ENCODE measurements at regions not wholly inside any gene's neighbourhood (a gene's known extent, or its start where the extent isn't known, plus 50 kb on each side); places are given as distances from the start of the nearest gene placed in this dataset.
"Not testable (repeated sequence)": the region's sequence is repeated elsewhere in the genome, so short reads cannot be mapped to it uniquely, and the experiment has no call there.

DNA sequence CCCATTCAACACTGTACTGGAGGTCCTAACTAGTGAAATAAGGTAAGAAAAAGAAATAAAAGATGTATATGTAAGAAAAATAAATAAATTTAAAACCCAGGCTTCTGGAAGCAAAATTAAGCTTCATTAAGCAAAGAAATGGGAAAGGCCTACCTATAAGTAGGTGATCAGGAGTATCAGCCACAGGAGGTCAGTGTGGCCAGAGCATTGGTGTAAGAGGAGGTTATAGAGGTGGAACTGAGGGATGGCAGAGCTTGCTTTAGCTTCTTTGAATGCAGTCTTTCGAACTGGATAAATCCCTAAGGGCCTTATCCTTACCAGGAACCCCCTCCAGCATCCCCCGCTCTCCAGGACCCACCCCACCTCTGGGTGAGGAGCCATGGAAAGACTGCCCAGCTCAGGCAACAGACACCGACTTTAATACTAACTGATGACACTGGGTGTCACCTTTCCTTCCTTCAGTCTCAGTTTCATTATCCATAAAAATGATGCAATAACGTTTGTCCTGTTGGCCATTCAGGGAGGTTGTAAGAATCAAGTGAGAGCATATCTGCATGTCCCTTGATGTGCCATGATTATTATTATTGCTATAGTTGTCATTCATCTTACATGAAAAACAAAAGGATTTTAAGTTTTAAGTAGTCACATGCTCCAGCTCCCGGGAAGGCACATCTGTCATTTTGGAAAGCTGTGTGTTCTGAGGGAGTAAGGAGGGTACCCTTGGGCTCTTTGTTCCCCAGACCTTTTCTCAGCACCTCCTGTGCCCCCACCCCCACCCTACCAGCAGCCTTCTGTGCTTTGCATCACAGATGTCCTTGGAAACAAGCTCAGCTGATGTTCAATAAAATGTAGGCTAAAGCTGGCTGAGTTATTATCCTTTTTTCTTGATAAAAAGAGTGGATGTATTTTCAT, 50.8 kb upstream of the CTNNA1 start:
- DNase-seq = no peak

GRCh38 chr5:138701678-138702077, 51.5 kb upstream of the CTNNA1 start:
- DNase-seq = no peak

DNA sequence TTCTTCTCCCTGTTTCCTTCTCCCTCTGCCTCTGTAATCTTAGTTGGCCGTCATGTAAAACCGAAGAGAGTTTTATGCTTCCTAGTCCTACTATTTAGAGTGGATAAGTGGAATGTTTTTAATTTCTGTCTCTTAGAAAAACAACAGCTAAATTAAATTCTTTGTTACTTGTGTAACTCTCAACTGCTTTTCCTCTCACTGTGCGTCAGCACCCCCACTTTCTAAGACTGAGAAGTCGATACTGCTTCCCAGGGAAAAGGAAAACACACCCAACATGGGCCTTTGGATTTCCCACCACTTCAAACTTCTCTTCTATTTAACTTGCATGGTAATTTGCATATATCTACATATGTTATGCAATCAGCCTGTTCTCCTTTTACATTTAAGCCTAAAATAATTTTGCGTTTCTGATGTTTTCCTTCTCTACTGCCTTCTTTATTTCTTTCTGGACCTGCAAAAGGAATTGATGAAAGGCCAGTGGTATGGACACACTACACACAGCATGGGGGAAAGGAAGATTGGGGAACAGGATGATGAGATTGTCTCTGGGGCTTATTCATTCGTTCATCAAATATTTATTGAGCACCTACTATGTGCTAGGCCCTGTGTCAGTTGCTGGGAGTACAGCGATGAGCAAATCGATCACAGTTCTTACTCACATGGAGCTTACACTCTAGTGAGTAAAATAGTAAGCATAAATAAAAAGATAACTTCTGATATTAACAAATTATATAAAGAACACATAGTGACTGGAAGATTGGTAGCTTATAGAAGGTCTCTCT, 52.5 kb upstream of the CTNNA1 start:
- DNase-seq = no peak

GRCh38 chr5:138699482-138699881, 53.7 kb upstream of the CTNNA1 start:
- no peak for DNase-seq

DNA sequence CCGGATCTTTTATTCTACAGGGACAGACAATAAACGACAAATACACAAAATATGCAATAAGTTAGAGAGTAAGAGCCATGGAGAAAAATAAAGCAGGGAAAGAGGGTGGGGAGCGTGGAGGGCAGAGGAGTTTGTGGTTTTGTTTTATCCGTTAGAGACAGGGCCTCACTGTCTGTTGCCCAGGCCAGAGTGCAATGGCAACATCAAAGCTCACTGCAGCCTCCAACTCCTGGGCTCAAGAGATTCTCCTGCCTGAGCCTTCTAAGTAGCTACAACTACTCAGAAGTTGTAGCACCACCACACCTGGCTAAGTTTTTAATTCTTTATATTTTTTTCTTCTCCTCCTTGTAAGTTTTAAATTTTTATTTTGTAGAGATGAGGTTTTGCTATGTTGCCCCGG, 54.5 kb upstream of the CTNNA1 start:
- DNase-seq = no peak

DNA sequence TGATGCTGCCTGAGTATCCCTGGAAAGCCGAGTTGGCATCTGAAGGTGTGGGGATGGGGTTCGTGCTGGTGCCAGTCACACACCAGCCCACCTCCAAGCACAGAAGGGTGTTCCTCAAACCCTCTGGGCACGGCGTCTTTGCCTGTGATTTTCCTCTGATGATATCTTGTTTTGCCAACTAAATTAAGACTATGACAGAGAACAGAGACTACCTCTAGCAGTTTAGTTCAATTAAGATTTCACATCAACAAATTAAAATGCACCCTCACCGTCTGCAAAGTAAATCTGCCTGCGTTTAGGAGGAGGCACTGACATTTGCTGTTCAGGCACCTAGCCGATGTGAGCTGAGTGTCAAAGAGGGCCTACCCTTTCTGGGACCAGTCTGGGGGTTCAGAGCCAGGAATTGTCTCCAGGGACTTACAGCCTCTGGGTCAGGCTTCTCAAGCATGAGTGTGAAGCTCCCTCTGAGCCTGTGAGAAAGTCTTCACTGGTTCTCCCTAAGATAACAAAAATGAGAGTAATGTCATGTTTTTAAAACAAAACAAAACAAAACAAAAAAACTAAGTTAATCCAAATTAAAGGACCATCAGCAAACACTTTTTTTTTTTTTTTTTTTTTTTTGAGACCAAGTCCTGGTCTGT, 55.4 kb upstream of the CTNNA1 start:
- DNase-seq = no peak

DNA sequence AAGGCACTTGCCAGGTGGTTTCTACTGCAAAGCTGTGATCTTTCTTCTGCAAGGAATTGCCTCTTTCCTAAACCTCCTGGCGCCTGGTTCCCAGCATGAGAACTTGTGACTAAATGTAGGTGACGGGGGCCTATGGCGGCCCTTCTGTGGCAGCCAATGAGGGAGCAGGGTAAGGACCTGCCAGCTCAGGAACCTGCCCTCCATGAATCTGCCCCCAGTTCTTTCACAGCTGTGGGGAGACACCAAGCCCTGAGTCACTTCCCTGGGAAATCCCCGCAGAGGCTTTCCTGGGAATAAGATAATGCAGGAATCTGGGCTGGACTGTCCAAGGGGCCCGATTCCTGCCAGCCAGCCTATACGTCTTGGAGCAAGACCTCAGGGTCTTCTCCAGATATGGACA, 56.7 kb upstream of the CTNNA1 start:
- no peak for DNase-seq

DNA sequence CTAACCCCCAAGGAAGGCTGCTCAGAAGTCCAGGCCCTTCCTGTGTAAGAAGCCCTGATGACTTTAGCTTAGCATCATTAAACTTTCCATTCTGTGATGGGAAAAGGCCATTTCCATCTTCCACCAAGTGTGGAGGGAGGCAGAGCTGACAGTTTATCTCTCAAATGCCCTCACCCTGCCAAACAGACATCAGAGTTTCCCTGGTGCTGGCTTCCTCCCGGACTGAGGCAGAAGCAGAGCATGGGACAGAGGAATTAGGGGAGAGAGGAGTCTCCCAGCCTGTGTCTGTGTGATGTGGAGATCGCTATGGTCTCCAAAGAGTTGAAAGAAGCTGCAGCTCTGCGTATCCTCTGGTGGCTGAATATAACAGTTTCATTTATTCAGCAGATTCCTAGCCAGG, 57.4 kb upstream of the CTNNA1 start:
- no peak for DNase-seq

DNA sequence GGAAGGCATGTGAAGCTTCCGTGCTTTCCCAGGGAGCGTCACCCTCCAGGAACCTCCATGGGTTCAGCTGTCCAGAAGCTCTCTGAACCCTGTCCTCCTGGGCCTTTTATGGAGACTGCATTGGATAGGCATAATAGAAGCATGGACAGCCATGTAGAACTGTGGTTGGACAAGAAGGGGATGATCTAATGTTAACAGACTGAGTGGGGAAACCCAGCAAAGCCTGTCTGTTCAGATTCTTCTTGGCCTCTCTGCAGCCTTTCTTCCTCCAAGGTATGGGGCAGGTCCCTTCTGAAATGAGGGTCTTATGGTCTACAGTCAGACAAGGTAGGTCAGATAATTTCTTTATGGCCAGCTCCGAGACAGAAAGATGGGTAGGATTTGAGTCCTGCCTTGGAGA, 59.1 kb upstream of the CTNNA1 start:
- no peak for DNase-seq

DNA sequence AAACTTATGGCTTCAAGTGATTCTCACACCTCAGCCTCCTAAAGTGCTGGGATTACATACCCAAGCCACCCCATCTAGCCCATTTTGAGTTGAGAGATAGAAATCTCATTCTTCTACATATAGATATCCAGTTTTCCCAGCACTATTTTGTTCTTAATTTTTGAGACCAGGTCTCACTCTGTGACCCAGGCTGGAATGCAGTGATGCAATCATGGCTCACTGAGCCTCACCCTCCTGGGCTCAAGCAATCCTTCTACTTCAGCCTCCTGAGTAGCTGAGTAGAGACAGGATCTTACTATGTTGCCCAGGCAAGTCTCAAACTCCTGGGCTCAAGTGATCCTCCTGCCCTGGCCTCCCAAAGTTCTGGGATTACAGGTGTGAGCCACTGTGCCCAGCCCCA, 60.9 kb upstream of the CTNNA1 start:
- no peak for DNase-seq

DNA sequence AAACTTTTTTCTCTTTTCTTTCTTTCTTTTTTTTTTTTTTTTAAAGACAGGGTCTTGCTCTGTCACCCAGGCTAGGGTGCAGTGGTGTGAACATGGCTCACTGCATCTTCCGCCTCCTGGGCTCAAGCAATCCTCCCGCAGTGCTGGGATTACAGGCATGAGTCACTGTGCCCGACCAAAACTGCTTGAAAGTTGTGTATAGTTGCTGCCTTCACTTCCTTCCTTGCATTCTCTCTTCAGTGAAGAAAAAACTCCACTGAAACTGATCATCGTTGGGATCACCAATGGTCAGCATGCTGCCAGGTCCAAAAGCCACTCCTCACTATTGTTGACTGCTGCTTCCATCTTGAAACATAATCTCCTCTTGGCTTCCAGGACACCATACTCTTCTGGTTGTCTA, 66.6 kb upstream of the CTNNA1 start:
- no peak for DNase-seq

- DNase-seq = no peak
Measured at GRCh38 chr5:138685193-138685745, 68.0 kb upstream of the CTNNA1 start.

- not testable (repeated sequence) for DNase-seq
Measured at GRCh38 chr5:138682462-138682861, 70.8 kb upstream of the CTNNA1 start.

DNA sequence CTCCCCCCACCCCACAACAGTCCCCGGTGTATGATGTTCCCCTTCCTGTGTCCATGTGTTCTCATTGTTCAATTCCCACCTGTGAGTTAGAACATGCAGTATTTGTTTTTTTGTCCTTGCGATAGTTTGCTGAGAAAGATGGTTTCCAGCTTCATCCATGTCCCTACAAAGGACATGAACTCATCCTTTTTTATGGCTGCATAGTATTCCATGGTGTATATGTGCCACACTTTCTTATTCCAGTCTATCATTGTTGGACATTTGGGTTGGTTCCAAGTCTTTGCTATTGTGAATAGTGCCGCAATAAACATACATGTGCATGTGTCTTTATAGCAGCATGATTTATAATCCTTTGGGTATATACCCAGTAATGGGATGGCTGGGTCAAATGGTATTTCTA, 74.4 kb upstream of the CTNNA1 start:
- not testable (repeated sequence) for DNase-seq

- DNase-seq = no peak
Measured at GRCh38 chr5:138677782-138678181, 75.4 kb upstream of the CTNNA1 start.

DNA sequence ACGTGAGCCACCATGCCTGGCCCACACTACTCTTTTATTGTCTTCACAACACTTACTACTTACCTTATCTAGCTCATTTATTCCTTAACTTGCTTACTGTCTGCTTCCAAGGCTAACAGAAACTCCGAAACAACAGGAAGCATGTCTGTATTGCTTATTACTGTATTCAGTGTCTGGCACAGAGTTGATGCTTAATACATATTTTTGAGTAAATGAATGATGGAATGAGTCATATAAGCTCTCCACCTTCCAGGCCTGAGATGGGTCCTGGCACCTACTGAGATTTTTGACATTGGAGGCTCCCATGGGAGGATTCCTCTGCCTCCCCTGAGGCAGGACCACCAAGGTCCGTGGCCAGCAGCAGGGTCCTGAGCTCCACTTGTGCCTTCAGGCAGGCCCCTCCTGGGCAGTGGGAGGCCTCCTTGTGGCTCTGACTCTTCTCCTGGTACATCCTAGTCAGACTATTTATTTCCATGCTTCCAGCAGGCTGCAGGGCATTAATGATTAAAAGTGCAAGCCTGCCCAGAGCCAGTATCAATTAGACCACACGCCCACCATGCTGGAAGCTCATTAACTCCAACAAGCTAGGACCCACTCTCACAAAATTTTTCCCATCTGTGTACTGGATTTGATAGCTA, 76.5 kb upstream of the CTNNA1 start:
- DNase-seq = no peak

DNA sequence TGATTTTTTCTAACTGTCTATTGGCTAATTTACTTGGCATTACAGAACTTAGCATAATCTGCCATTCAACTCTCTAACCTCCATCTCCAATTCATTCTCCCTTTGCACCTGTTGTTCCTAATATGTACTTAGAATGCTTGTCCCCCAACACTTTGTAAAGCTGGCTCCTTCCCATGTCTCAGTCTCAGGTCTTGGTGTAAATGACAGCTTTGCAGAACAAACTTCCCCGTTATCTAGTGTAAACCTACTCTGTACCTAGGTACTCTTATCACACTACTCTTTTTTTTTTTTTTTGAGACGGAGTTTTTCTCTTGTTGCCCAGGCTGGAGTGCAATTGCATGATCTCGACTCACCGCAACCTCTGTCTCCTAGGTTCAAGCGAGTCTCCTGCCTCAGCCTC, 77.2 kb upstream of the CTNNA1 start:
- DNase-seq = no peak

GRCh38 chr5:138668451-138669380, 84.5 kb upstream of the CTNNA1 start:
- no peak for DNase-seq

DNA sequence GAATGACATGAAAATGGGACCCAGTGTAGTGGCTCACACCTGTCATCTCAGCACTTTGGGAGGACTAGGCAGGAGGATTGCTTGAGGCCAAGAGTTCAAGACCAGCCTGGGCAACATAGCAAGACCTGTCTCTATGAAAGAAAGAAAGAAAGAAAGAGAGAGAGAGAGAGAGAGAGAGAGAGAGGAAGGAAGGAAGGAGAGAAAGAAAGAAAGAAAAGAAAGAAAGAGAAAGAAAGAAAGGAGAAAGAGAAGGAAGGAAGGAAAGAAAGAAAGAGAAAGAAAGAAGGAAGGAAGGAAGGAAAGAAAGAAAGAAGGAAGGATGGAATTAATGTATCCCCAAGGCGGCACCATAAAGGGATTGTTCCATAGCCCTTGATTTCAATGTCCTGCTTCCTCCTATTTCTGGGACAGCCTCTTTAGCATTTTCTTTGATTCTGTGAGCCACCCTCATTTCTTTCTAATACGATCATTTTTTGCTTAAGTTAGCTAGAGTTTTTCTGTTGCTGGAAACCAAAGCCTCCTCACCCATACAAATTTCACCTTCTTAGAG, 85.4 kb upstream of the CTNNA1 start:
- not testable (repeated sequence) for DNase-seq

DNA sequence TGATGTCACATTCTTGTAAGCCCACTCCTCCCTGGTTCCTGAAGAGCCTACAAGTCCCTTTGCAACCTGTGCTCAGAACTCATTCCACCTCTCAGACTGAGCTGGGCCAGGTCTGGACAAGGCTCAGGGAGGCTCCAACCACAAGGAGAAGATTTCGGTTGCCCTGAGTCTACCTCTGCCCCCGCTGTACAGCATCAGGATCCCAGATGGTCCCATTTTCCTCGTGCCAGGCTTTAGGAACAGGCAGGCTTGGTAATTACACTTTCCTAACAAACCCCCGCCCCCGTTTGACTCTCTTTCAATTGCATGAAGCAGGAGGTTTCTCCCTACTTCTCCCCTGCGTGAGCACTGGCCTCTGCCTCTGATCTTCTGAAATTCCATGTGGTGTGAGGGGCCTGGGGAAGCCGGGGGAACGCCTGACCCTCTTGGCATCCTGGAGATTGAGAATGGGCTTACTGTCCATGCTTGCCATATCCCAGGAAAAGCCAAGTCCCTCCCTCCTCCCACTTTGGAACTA, 86.9 kb upstream of the CTNNA1 start:
- DNase-seq = no peak

- no peak for DNase-seq
Measured at GRCh38 chr5:138665261-138665660, 88.0 kb upstream of the CTNNA1 start.
